Endodermal cell (in vitro differentiated cells): ENCODE measurements at regions not wholly inside any gene's neighbourhood (a gene's known extent, or its start where the extent isn't known, plus 50 kb on each side); places are given as distances from the start of the nearest gene placed in this dataset.

Experiments
- DNase-seq: peaks from one replicate; pipeline ENCODE4 v3.0.0-alpha.2; 2017
- H3K27ac ChIP-seq: 2 replicates; pipeline ENCODE4 v1.5.1; 2013; ENCODE audit warnings: mild to moderate bottlenecking, low read depth, low read length, moderate library complexity
- H3K27me3 ChIP-seq: 2 replicates; pipeline ENCODE4 v1.6.1; 2013; ENCODE audit warnings: mild to moderate bottlenecking, low read length, moderate library complexity; ENCODE audit not compliant: insufficient read depth, control insufficient read depth, poor library complexity, severe bottlenecking
- H3K36me3 ChIP-seq: 2 replicates; pipeline ENCODE4 v1.7.0; 2013; ENCODE audit warnings: mild to moderate bottlenecking, low read length, moderate library complexity; ENCODE audit not compliant: control insufficient read depth, insufficient read depth
- H3K4me1 ChIP-seq: one replicate; pipeline ENCODE4 v1.7.0; 2013; ENCODE audit warnings: low read length; ENCODE audit not compliant: control insufficient read depth, insufficient read depth
- H3K4me3 ChIP-seq: 2 replicates; pipeline ENCODE4 v1.5.1; 2013; ENCODE audit warnings: mild to moderate bottlenecking, low read length, moderate library complexity
- H3K9ac ChIP-seq: 2 replicates; pipeline ENCODE4 v1.6.1; 2013; ENCODE audit warnings: mild to moderate bottlenecking, low read length, moderate library complexity; ENCODE audit not compliant: poor library complexity, severe bottlenecking; ENCODE audit errors: extremely low read depth
- H3K9me3 ChIP-seq: 2 replicates; pipeline ENCODE4 v1.6.1; 2013; ENCODE audit warnings: mild to moderate bottlenecking, low read length, moderate library complexity; ENCODE audit not compliant: control insufficient read depth
- H3K27ac Mint-ChIP-seq: 2 replicates; pipeline ENCODE4 v1.8.0; 2020; ENCODE audit warnings: mixed read lengths
- H3K27me3 Mint-ChIP-seq: 2 replicates; pipeline ENCODE4 v1.8.0; 2021; ENCODE audit warnings: mild to moderate bottlenecking, mixed read lengths; ENCODE audit not compliant: insufficient read depth
- H3K36me3 Mint-ChIP-seq: 2 replicates; pipeline ENCODE4 v1.8.0; 2020; ENCODE audit warnings: low read depth, mixed read lengths
- H3K4me1 Mint-ChIP-seq: 2 replicates; pipeline ENCODE4 v1.8.0; 2020; ENCODE audit warnings: mixed read lengths
- H3K4me3 Mint-ChIP-seq: 2 replicates; pipeline ENCODE4 v1.8.0; 2020; ENCODE audit warnings: mild to moderate bottlenecking, moderate library complexity, mixed read lengths
- H3K9me3 Mint-ChIP-seq: 2 replicates; pipeline ENCODE4 v1.8.0; 2020; ENCODE audit warnings: mild to moderate bottlenecking, mixed read lengths
- WGBS, 2 experiments: methylation state at CpG; one replicate each; pipeline versions ENCODE4 v1.1.5 to v1.1.7; 2013; ENCODE audit warnings: missing lambda C conversion rate in 2 of 2, mixed read lengths in 1 of 2; ENCODE audit not compliant: insufficient coverage in 1 of 2, insufficient read length in 1 of 2; 5-methylcytosine and 5-hydroxymethylcytosine counted together
- TF ChIP-seq, protein P1 (sequence below): fragments of 200-600 bp; sonication (generic); conservative IDR thresholded peaks from 2 replicates; pipeline ENCODE4 v1.5.0; 2021; ENCODE audit warnings: antibody characterized with exemption, mild to moderate bottlenecking

DNA sequence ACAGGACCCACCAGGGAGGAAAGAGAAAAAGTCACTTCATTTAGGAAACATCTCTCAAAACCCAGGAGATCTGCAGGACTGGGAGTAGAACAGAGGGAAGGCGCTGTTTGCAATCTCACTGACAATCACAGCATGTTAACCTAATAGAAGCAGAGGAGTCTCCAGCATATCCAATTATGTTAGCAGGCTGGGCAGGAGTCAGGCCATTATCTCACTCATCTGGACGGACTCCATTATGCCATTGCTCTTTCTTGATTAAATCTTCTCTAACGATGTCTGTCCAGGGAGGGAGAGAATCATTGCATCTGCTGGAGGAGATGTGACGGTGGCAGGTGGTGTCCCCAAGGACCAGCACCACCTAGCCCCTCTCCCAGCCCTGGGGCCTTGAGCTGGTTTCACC, 203.8 kb upstream of the SFSWAP start:
- Histone ChIP-seq H3K27ac (no peak overlapping the region), H3K27me3 (no peaks in the 10 kb centered on the region), H3K4me3 (no peak overlapping the region), H3K36me3 (no peaks in the 10 kb centered on the region), H3K9ac (no peak overlapping the region), H3K4me1 (no peaks in the 10 kb centered on the region), H3K9me3 (no peaks in the 10 kb centered on the region)
- Mint-ChIP-seq H3K36me3 (no peaks in the 10 kb centered on the region), H3K27me3 (no peaks in the 10 kb centered on the region), H3K4me1 (peaks cover 8% of the 10 kb centered on the region), H3K9me3 (no peaks in the 10 kb centered on the region), H3K4me3 (no peak overlapping the region), H3K27ac (no peak overlapping the region)
- TF ChIP-seq, protein P1, sequence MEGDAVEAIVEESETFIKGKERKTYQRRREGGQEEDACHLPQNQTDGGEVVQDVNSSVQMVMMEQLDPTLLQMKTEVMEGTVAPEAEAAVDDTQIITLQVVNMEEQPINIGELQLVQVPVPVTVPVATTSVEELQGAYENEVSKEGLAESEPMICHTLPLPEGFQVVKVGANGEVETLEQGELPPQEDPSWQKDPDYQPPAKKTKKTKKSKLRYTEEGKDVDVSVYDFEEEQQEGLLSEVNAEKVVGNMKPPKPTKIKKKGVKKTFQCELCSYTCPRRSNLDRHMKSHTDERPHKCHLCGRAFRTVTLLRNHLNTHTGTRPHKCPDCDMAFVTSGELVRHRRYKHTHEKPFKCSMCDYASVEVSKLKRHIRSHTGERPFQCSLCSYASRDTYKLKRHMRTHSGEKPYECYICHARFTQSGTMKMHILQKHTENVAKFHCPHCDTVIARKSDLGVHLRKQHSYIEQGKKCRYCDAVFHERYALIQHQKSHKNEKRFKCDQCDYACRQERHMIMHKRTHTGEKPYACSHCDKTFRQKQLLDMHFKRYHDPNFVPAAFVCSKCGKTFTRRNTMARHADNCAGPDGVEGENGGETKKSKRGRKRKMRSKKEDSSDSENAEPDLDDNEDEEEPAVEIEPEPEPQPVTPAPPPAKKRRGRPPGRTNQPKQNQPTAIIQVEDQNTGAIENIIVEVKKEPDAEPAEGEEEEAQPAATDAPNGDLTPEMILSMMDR = no peak
- WGBS, 2 experiments = 90 to 98% methylated on average over 4 of the region's 4 CpGs
- DNase-seq = peak; percentile 36

DNA sequence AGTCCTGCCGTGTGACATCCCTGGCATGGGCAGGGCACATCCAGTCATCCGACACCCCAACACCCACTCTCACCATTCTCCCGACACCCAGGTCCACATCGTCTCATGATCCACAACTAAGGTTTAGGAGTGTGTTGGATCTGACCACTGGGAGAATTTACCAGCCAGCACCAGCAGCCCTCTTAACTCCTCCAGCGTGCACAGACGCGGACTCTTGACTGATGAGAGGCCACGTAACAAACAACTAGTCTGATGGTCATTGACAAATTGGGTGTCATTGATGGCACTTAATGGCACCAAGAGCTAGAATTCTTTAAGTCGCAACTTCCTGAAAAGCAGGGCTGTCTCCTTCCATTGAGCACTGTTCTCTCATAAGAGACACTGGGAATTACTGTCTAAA, 203.0 kb upstream of the SFSWAP start:
- 69 to 86% methylated on average over 4 to 9 of the region's 9 CpGs for WGBS, 2 experiments
- Histone ChIP-seq H3K4me3 (no peak overlapping the region), H3K27ac (no peak overlapping the region), H3K9ac (no peak overlapping the region), H3K4me1 (no peaks in the 10 kb centered on the region), H3K27me3 (no peaks in the 10 kb centered on the region), H3K36me3 (no peaks in the 10 kb centered on the region), H3K9me3 (no peaks in the 10 kb centered on the region)
- Mint-ChIP-seq H3K27me3 (no peaks in the 10 kb centered on the region), H3K4me3 (no peak overlapping the region), H3K4me1 (peaks cover 8% of the 10 kb centered on the region), H3K27ac (no peak overlapping the region), H3K9me3 (no peaks in the 10 kb centered on the region), H3K36me3 (no peaks in the 10 kb centered on the region)
- TF ChIP-seq, protein P1 = no peak
- no peak for DNase-seq

DNA sequence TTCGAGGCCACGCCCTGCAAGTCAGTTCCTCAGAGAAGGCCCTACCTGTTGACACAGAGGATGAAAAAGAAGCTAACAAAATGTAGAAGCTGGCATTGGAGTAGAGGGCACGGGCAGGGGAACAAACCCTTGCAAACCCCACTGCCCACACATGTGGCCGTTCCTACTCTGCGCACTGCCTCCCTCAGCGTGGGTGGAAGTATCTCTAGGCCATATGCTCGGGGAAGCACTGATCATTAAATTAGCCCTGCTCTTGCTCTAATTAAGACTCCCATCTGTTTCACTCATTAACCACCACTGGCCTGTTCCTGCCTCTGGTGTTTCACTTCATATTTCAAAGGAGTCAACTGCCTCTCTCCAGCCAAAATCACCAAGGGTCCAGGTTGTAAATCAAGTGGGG, 201.2 kb upstream of the SFSWAP start:
- 59 to 80% methylated on average over 3 to 7 of the region's 7 CpGs for WGBS, 2 experiments
- Histone ChIP-seq H3K27me3 (no peaks in the 10 kb centered on the region), H3K27ac (no peak overlapping the region), H3K9me3 (no peaks in the 10 kb centered on the region), H3K4me3 (no peak overlapping the region), H3K4me1 (no peaks in the 10 kb centered on the region), H3K9ac (no peak overlapping the region), H3K36me3 (no peaks in the 10 kb centered on the region)
- no peak overlapping the region for H3K27ac Mint-ChIP-seq
- peak; percentile 22 for DNase-seq
- no peaks in the 10 kb centered on the region for H3K36me3 Mint-ChIP-seq
- no peak overlapping the region for H3K4me3 Mint-ChIP-seq
- peaks cover 2% of the 10 kb centered on the region for H3K27me3 Mint-ChIP-seq
- H3K9me3 Mint-ChIP-seq = no peaks in the 10 kb centered on the region
- H3K4me1 Mint-ChIP-seq = peaks cover 8% of the 10 kb centered on the region
- TF ChIP-seq, protein P1 = no peak
